ENCODE measurements at regions not wholly inside any gene's neighbourhood (a gene's known extent, or its start where the extent isn't known, plus 50 kb on each side); places are given as distances from the start of the nearest gene placed in this dataset.

- DNase-seq = no peak
- H3K27ac ChIP-seq (replicated peaks) = no peak overlapping the region
- H3K4me1 ChIP-seq = no peaks in the 10 kb centered on the region
- intact Hi-C loops (cut with micrococcal nuclease) = no loop called here
- no peaks in the 10 kb centered on the region for H3K27me3 ChIP-seq (ENCODE audit: low read depth)
- no peak for TF ChIP-seq CTCF (IDR thresholded peaks at IDR 0.05; ENCODE audit: borderline replicate concordance)
- no peak overlapping the region for H3K4me3 ChIP-seq
- no peaks in the 10 kb centered on the region for H3K36me3 ChIP-seq
- peaks cover 6% of the 10 kb centered on the region for H3K9me3 ChIP-seq (replicated peaks)
These were observed 265.5 kb upstream of the PCSK5 start for GRCh38 chr9:75624998-75625397.

- TF ChIP-seq CTCF (IDR thresholded peaks at IDR 0.05; ENCODE audit: borderline replicate concordance) = no peak
- H3K9me3 ChIP-seq (replicated peaks) = no peaks in the 10 kb centered on the region
- no peaks in the 10 kb centered on the region for H3K36me3 ChIP-seq
- no peaks in the 10 kb centered on the region for H3K27me3 ChIP-seq (ENCODE audit: low read depth)
- DNase-seq = no peak
- intact Hi-C loops (cut with micrococcal nuclease) = no loop called here
- H3K27ac ChIP-seq (replicated peaks) = no peak overlapping the region
- H3K4me1 ChIP-seq = no peaks in the 10 kb centered on the region
- H3K4me3 ChIP-seq = no peak overlapping the region
These were observed 263.6 kb upstream of the PCSK5 start for GRCh38 chr9:75626860-75627259.

- TF ChIP-seq CTCF (IDR thresholded peaks at IDR 0.05; ENCODE audit: borderline replicate concordance) = no peak
- intact Hi-C loops (cut with micrococcal nuclease) = no loop called here
These were observed 261.5 kb upstream of the PCSK5 start for GRCh38 chr9:75628952-75629351.

GRCh38 chr9:75633451-75634057 lies 256.9 kb upstream of the PCSK5 start:
- intact Hi-C loops (cut with micrococcal nuclease) = no loop called here
- Histone ChIP-seq H3K36me3 (no peaks in the 10 kb centered on the region), H3K27ac (replicated peaks) (no peak overlapping the region), H3K27me3 (ENCODE audit: low read depth) (no peaks in the 10 kb centered on the region), H3K9me3 (replicated peaks) (no peaks in the 10 kb centered on the region), H3K4me1 (peaks cover 13% of the 10 kb centered on the region), H3K4me3 (no peak overlapping the region)
- no peak for DNase-seq
- TF ChIP-seq CTCF (IDR thresholded peaks at IDR 0.05; ENCODE audit: borderline replicate concordance) = no peak

More at GRCh38 chr9:75628952-75629351, 261.5 kb upstream of the PCSK5 start:
- Histone ChIP-seq H3K27me3 (ENCODE audit: low read depth) (no peaks in the 10 kb centered on the region), H3K27ac (replicated peaks) (no peak overlapping the region), H3K36me3 (no peaks in the 10 kb centered on the region), H3K9me3 (replicated peaks) (no peaks in the 10 kb centered on the region), H3K4me1 (no peaks in the 10 kb centered on the region), H3K4me3 (no peak overlapping the region)
- no peak for DNase-seq

GRCh38 chr9:75636427-75637045 lies 253.9 kb upstream of the PCSK5 start:
- H3K4me3 ChIP-seq = no peak overlapping the region
- no peaks in the 10 kb centered on the region for H3K27me3 ChIP-seq (ENCODE audit: low read depth)
- peak overlapping the region; percentile 41 for H3K27ac ChIP-seq (replicated peaks)
- H3K9me3 ChIP-seq (replicated peaks) = no peaks in the 10 kb centered on the region
- DNase-seq = no peak
- intact Hi-C loops (cut with micrococcal nuclease) = no loop called here
- peaks cover 23% of the 10 kb centered on the region for H3K4me1 ChIP-seq
- H3K36me3 ChIP-seq = no peaks in the 10 kb centered on the region
- no peak for TF ChIP-seq CTCF (IDR thresholded peaks at IDR 0.05; ENCODE audit: borderline replicate concordance)

Measured in left ventricle myocardium inferior (tissue), 1 donor.